BE2C (cell line): ENCODE measurements at regions not wholly inside any gene's neighbourhood (a gene's known extent, or its start where the extent isn't known, plus 50 kb on each side); places are given as distances from the start of the nearest gene placed in this dataset.
"Not testable (repeated sequence)": the region's sequence is repeated elsewhere in the genome, so short reads cannot be mapped to it uniquely, and the experiment has no call there.

Source experiments
- DNase-seq: peaks from one replicate; pipeline ENCODE4 v3.0.0-alpha.2; 2020
- H3K27me3 ChIP-seq: fragments of 250-450 bp; sonication (Bioruptor Pico); 2 replicates; pipeline ENCODE4 v1.5.1; 2020; ENCODE audit warnings: mild to moderate bottlenecking
- H3K36me3 ChIP-seq: fragments of 250-450 bp; sonication (Bioruptor Pico); 2 replicates; pipeline ENCODE4 v1.5.1; 2020; ENCODE audit warnings: mild to moderate bottlenecking
- H3K4me1 ChIP-seq: fragments of 250-450 bp; sonication (Bioruptor Pico); 2 replicates; pipeline ENCODE4 v1.5.1; 2020
- H3K4me3 ChIP-seq: 2 replicates; pipeline ENCODE4 v1.5.1; 2011; ENCODE audit warnings: low read depth, low read length
- H3K9me3 ChIP-seq: fragments of 250-450 bp; sonication (Bioruptor Pico); 2 replicates; pipeline ENCODE4 v1.5.1; 2020

- H3K36me3 ChIP-seq, H3K9me3 ChIP-seq, H3K27me3 ChIP-seq, H3K4me3 ChIP-seq, H3K4me1 ChIP-seq, DNase-seq: not testable (repeated sequence)
Observed at GRCh38 chr2:95769256-95769655, 177.5 kb downstream of the TRIM43 start.

GRCh38 chr2:95770726-95771125 lies 178.9 kb downstream of the TRIM43 start:
- not testable (repeated sequence) for H3K27me3 ChIP-seq, H3K36me3 ChIP-seq, H3K4me3 ChIP-seq, H3K9me3 ChIP-seq, H3K4me1 ChIP-seq, DNase-seq

- not testable (repeated sequence) for DNase-seq, H3K9me3 ChIP-seq, H3K4me3 ChIP-seq, H3K36me3 ChIP-seq, H3K27me3 ChIP-seq, H3K4me1 ChIP-seq
Observed at GRCh38 chr2:95774322-95775192, 182.8 kb downstream of the TRIM43 start.

- H3K36me3 ChIP-seq, H3K4me3 ChIP-seq, H3K27me3 ChIP-seq, H3K4me1 ChIP-seq, DNase-seq, H3K9me3 ChIP-seq: not testable (repeated sequence)
Observed at GRCh38 chr2:95775193-95775531, 183.4 kb downstream of the TRIM43 start.
